NCI-H446 (cell line): ENCODE measurements at regions not wholly inside any gene's neighbourhood (a gene's known extent, or its start where the extent isn't known, plus 50 kb on each side); places are given as distances from the start of the nearest gene placed in this dataset.
"Not testable (repeated sequence)": the region's sequence is repeated elsewhere in the genome, so short reads cannot be mapped to it uniquely, and the experiment has no call there.

ENCODE experiments used
- DNase-seq, 2 experiments: peaks; one replicate each; lab custom pipeline; 2025; lab: John Stamatoyannopoulos, UW

- no peak for DNase-seq
Observed at GRCh38 chr19:14328406-14328805, 52.8 kb upstream of the ADGRE5 start.

DNA sequence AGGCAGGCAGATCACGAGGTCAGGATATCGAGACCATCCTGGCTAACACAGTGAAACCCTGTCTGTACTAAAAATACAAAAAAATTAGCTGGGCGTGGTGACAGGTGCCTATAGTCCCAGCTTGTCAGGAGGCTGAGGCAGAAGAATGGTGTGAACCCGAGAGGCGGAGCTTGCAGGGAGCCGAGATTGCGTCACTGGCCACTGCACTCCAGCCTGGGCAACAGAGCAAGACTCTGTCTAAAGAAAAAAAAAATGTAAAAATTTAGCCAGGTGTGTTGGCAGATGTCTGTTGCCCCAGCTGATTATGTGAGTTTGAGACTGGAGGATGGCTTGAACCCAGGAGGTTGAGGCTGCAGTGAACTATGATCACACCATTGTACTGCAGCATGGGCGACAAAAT, 54.2 kb upstream of the ADGRE5 start:
- DNase-seq, result not testable (repeated sequence)

DNA sequence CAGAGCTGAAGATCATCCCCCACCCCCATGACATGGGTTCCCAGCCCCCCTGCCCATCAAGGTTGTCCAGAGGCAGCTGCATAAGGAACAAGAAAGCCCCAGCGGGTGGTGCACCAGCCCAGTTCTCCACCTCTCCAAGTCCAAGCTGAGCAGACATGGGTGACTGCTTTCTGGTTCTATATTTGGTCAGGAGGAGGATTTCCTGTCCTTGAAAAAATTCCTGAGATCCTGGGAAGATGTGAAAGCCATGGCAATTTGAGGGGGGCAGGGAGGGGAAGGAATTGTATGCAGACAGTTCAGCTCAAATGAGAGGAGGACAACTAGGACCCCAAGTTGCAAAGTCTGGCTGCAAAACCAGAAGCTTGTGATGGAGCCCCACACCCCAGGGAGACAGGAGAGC, 55.4 kb upstream of the ADGRE5 start:
- no peak for DNase-seq

DNA sequence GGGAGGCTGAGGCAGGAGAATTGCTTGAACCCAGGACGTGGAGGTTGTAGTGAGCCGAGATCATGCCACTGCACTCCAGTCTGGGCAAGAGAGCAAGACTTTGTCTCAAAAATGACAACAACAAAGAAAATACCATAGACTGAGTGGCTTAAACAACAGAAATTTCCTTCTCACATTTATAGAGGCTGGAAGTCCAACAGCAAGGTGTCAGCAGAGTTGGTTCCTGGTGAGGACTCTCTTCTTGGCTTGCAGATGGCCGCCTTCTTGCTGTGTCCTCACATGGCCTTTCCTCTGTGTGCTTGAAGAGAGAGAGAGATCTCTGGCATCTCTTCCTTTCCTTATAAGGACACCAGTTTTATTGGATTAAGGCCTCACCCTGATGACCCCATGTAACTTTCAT, 56.1 kb upstream of the ADGRE5 start:
- DNase-seq, result no peak

- no peak for DNase-seq
Observed at GRCh38 chr19:14322889-14323463, 58.3 kb upstream of the ADGRE5 start.

GRCh38 chr19:14320253-14320652, 61.0 kb upstream of the ADGRE5 start:
- DNase-seq, result no peak

GRCh38 chr19:14319720-14320119, 61.5 kb upstream of the ADGRE5 start:
- DNase-seq, result not testable (repeated sequence)

- DNase-seq, result no peak
Observed at GRCh38 chr19:14318873-14319272, 62.4 kb upstream of the ADGRE5 start.

DNA sequence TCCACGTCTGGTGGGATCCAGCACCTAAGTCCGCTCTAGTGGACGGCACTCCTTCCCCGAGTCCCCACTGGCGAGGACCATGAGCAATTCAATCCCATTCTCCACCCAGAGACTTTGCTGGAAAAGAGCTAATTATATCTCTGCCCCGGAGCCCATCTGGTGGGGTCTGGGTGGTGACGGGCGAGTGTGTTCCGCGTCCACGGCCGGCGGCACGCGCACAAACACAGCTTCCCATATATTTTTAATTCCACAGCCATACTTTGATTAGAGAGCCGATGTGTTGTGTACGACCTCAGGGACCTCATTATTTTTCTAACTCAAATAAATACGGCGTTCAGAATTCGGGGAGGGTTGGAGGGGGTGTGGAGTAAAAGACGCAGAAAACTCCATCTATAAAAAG, 64.1 kb upstream of the ADGRE5 start:
- no peak for DNase-seq

GRCh38 chr19:14315433-14315832, 65.8 kb upstream of the ADGRE5 start:
- DNase-seq, result no peak

DNA sequence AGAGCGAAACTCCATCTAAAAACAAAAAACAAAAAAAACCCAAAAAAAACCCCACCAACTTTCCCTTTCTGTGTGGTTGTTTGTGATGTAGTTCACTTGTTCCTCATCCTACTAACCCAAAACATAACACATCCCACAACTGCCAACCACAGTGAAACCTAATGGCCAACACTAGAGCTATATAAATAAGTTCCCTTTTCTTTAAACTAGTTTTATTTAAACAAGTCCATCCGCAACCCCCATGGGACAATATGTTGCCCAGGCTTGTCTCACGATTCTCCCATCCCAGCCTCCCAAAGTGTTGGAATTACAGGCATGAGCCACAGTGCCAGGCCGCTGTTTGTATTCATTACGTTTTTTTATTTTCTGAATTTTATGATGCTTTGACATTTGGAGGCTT, 71.2 kb upstream of the ADGRE5 start:
- no peak for DNase-seq

DNA sequence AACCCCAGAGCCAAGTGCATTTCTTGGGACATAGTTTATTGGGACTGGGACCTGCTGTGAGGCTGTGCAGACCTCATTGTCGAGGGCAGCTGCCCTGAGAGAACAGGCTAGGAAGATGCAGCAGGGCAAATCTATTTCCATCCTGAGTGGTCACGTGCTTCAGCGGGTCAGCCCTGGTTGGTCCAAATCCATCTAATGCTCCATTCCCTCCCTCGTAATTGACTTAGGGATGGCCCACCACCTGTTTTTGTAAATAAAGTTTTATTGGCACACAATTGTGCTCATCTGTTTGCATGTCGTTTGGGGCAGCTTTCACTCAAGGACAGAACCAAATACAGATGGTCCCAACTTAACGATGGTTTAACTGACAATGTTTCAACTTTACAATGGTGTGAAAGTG, 75.5 kb upstream of the ADGRE5 start:
- no peak for DNase-seq

DNA sequence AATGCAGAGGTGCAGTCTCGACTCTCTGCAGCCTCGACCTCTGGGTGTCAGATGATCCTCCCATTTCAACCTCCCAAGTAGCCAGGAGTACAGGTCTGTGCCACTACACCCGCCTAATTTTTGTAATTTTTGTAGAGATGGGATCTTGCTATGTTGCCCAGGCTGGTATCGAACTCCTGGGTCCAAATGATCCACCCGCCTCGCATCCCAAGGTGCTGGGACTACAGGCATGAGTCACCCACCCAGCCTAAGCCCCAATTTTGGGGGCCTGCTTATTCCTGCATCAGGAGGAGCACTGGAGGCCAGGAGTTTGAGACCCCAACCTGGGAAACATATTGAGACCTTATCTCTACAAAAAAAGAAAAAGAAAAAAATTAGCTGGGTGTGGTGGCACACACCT, 80.1 kb upstream of the ADGRE5 start:
- DNase-seq, result no peak

DNA sequence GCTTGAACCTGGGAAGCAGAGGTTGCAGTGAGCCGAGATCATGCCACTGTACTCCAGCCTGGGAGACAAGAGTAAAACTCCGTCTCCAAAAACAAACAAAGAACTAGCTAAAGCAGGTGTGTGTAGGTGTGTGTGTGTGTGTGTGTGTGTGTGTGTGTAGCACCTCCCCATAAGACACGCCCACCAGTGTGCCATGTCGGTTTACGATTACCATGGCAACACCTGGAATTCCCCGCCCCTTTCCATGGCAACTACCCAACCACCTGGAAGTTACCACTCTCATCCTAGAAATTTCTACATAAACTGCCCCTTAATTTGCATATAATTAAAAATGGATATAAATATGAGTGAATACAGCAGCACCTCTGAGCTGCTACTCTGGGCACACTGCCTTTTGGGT, 80.9 kb upstream of the ADGRE5 start:
- no peak for DNase-seq

GRCh38 chr19:14299224-14299827, 81.9 kb upstream of the ADGRE5 start:
- not testable (repeated sequence) for DNase-seq

DNA sequence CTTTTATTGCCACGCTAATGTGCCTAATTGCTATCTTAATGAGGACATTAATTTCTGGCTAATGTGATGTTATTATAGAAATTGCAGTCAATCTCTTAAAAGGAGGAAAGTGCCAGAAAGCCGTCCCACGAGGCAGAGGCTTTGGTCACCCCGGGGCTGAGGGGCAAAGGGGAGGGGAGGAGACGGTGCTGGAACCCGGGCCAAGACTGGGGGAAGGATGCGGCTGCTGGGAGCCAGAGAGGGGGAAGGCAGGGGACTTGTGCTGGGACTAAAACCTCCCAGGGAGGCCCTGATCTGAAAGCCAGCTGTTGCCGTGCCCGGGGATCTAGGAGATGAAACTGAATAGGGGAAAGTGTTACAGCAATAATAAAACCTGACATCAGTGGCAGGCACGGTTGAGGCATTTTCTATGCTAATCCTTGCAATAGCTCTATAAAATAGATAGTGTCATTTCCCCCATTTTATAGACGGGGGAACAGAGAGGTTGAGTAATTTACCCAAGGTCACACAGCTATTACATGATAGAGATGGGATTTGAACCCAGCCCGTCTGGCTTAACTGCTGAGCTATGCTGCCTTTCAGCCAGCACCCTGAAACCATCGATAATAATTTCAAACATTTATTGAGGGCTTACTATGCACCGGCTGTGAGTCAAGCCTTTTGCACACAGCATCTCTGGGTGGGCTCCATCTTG, 83.2 kb upstream of the ADGRE5 start:
- not testable (repeated sequence) for DNase-seq

GRCh38 chr19:14294974-14295373, 86.3 kb upstream of the ADGRE5 start:
- DNase-seq, result peak in 1 of 2 experiments; percentile 31

GRCh38 chr19:14293816-14294170, 87.5 kb upstream of the ADGRE5 start:
- not testable (repeated sequence) for DNase-seq

GRCh38 chr19:14293101-14293815, 87.3 kb upstream of the ADGRL1 start:
- DNase-seq, result not testable (repeated sequence)

DNA sequence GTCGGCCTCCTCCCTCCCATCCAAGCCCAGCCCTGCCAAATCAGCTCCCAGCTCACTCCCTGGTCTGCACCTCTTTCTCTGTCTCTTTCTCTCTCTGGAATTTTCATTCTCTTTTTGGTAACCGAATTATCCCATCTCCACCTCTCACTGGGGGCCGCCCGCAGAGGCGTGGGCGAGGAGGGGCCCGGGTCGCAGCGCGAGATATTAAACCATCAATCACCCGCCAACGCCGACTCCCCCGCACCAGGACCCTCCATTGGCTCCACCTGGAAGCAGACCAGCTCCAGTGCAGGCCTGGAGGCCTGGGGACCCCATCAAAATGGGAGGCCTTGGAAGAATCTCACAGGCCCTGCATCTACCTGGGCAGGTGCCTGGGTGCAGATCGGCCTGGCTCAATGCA, 83.8 kb upstream of the ADGRL1 start:
- DNase-seq, result not testable (repeated sequence)

GRCh38 chr19:14287837-14288236, 81.9 kb upstream of the ADGRL1 start:
- not testable (repeated sequence) for DNase-seq

DNA sequence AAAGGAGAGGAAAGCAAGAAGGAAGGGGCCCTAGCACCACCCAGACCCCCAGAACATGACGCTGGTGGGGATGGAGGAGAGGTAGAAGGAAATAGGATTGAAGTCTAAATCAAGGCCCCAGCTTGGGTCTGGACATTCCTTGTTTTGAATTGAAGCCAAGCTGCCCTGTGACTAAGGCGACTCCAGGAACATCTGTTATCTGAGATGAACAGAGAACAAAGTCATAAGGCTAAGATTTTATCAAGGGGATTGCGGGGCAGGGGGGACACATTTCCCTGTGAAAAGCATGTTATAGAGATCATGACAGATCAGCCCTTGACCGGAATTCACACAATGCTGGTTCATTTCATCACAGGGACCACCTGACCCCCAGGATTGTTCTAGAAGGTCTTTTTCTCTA, 80.6 kb upstream of the ADGRL1 start:
- DNase-seq, result not testable (repeated sequence)

- DNase-seq, result not testable (repeated sequence)
Observed at GRCh38 chr19:14285726-14286125, 79.8 kb upstream of the ADGRL1 start.
